SU-DHL-6 (cell line): ENCODE measurements at regions not wholly inside any gene's neighbourhood (a gene's known extent, or its start where the extent isn't known, plus 50 kb on each side); places are given as distances from the start of the nearest gene placed in this dataset.

ENCODE experiments used
- H2AFZ ChIP-seq: fragments of 200-600 bp; sonication (generic); 2 replicates; pipeline ENCODE4 v1.6.1; 2014; ENCODE audit warnings: low read depth, mild to moderate bottlenecking, moderate library complexity, mixed read lengths, antibody characterized with exemption, low read length; ENCODE audit not compliant: severe bottlenecking
- H3F3A ChIP-seq: fragments of 200-600 bp; shearing (Covaris generic); 2 replicates; pipeline ENCODE4 v1.6.0; 2016; ENCODE audit warnings: antibody characterized with exemption, mild to moderate bottlenecking; ENCODE audit not compliant: insufficient read depth
- H3K27ac ChIP-seq: fragments of 200-600 bp; sonication (generic); 2 replicates; pipeline ENCODE4 v1.5.1; 2016; ENCODE audit warnings: low read depth, mild to moderate bottlenecking, low read length, moderate library complexity, mixed read lengths
- H3K27me3 ChIP-seq: fragments of 200-600 bp; sonication (generic), shearing (Covaris generic); 2 replicates; pipeline ENCODE4 v1.6.0; 2014; ENCODE audit warnings: mild to moderate bottlenecking, low read length
- H3K36me3 ChIP-seq: fragments of 200-600 bp; sonication (generic); 2 replicates; pipeline ENCODE4 v1.6.1; 2014; ENCODE audit warnings: mild to moderate bottlenecking, low read length, mixed read lengths
- H3K4me2 ChIP-seq: fragments of 300-600, 200-600 bp; shearing (Covaris generic), sonication (generic); 2 replicates; pipeline ENCODE4 v1.6.0; 2014; ENCODE audit warnings: low read length, low read depth, mild to moderate bottlenecking; ENCODE audit not compliant: poor library complexity, severe bottlenecking
- H3K4me3 ChIP-seq: fragments of 200-600 bp; sonication (generic); 2 replicates; pipeline ENCODE4 v1.5.1; 2014; ENCODE audit warnings: antibody characterized with exemption, low read length, mild to moderate bottlenecking, mixed read lengths; ENCODE audit not compliant: insufficient read depth, poor library complexity, severe bottlenecking
- H3K79me2 ChIP-seq: fragments of 200-600 bp; sonication (generic); 2 replicates; pipeline ENCODE4 v1.6.1; 2014; ENCODE audit warnings: mild to moderate bottlenecking, low read length, moderate library complexity; ENCODE audit not compliant: insufficient read depth
- H3K9ac ChIP-seq: fragments of 200-600 bp; sonication (generic); 2 replicates; pipeline ENCODE4 v1.7.0; 2014; ENCODE audit warnings: mild to moderate bottlenecking, low read length
- H3K9me2 ChIP-seq: fragments of 200-600 bp; sonication (generic); replicated peaks from 2 replicates; pipeline ENCODE4 v1.6.1; 2014; ENCODE audit warnings: low read length; ENCODE audit not compliant: insufficient read depth
- H3K9me3 ChIP-seq: fragments of 200-600 bp; sonication (generic); 2 replicates; pipeline ENCODE4 v1.6.1; 2014; ENCODE audit warnings: low read length, mixed read lengths; ENCODE audit not compliant: insufficient read depth
- H4K20me1 ChIP-seq: fragments of 200-600 bp; sonication (generic); 2 replicates; pipeline ENCODE4 v1.6.1; 2014; ENCODE audit warnings: low read depth, mild to moderate bottlenecking, antibody characterized with exemption, low read length, moderate library complexity, mixed read lengths
- EZH2phosphoT487 ChIP-seq: fragments of 200-600 bp; sonication (generic), shearing (Covaris generic); conservative IDR thresholded peaks from 2 replicates; pipeline ENCODE4 v1.6.1; 2018; ENCODE audit warnings: mild to moderate bottlenecking, antibody characterized with exemption, low read length, moderate library complexity, mixed read lengths
- TF ChIP-seq, protein P1 (sequence below): fragments of 200-600 bp; sonication (generic); IDR thresholded peaks from one replicate; pipeline ENCODE4 v1.5.1; 2017; ENCODE audit warnings: antibody characterized with exemption, mild to moderate bottlenecking, low read length, moderate library complexity; ENCODE audit not compliant: insufficient read depth, poor library complexity, severe bottlenecking

DNA sequence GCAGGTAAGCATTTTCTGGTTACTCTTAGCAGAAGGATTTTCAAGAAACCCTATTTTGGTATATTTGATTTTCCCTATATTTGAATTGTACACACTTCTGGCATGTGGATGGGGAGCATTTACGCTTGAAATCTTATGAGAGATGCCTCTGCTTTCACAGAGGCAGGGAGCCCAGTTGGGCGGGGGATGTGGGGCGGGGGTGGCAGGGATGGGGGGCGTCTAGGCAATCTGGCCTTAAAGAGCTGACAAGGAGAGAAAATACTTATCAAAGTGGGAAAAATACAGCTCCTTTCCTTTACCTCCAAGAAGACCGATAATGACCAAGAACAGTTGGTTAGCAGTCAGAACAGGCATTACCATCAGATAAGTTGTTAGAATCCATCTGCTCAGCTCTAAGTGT lies 79.1 kb upstream of the NUDT7 start:
- Histone ChIP-seq H3K36me3 (no peaks in the 10 kb centered on the region), H3K27me3 (0 out of 2 replicates have a peak, but pooled peaks cover 2% of the 10 kb centered on the region), H3K27ac (no peak overlapping the region), H3K9ac (no peak overlapping the region), H3K9me3 (no peaks in the 10 kb centered on the region), H4K20me1 (no peaks in the 10 kb centered on the region), H3K9me2 (no peaks in the 10 kb centered on the region), H3K4me3 (no peak overlapping the region), H3K79me2 (no peaks in the 10 kb centered on the region), H3F3A (no peaks in the 10 kb centered on the region), H2AFZ (no peak overlapping the region), H3K4me2 (no peak overlapping the region)
- TF ChIP-seq, protein P1, sequence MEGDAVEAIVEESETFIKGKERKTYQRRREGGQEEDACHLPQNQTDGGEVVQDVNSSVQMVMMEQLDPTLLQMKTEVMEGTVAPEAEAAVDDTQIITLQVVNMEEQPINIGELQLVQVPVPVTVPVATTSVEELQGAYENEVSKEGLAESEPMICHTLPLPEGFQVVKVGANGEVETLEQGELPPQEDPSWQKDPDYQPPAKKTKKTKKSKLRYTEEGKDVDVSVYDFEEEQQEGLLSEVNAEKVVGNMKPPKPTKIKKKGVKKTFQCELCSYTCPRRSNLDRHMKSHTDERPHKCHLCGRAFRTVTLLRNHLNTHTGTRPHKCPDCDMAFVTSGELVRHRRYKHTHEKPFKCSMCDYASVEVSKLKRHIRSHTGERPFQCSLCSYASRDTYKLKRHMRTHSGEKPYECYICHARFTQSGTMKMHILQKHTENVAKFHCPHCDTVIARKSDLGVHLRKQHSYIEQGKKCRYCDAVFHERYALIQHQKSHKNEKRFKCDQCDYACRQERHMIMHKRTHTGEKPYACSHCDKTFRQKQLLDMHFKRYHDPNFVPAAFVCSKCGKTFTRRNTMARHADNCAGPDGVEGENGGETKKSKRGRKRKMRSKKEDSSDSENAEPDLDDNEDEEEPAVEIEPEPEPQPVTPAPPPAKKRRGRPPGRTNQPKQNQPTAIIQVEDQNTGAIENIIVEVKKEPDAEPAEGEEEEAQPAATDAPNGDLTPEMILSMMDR: no peak
- no peak for TF ChIP-seq EZH2phosphoT487

DNA sequence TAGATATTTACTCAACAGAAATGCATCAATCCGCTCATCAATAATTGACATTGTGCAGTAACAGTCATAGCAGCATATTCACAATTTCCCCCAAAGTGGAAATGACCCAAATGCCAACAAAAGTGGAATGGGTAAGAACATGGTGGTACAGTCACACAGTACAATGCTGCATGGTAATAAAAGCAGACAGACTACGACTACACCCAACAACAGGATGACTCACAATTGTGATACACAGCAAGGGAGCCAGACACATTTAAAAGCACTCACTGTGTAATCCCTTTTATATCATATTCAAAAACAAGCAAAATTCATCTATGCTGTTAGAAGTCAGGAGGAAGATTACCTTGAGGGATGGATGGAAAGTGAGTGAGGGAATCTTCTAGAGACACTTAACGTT lies 76.5 kb upstream of the NUDT7 start:
- TF ChIP-seq, protein P1: no peak
- no peak for TF ChIP-seq EZH2phosphoT487
- no peak overlapping the region for H2AFZ ChIP-seq
- H3K9me2 ChIP-seq: no peaks in the 10 kb centered on the region
- H3K27ac ChIP-seq: no peak overlapping the region
- no peak overlapping the region for H3K4me2 ChIP-seq
- H3K36me3 ChIP-seq: no peaks in the 10 kb centered on the region
- no peak overlapping the region for H3K9ac ChIP-seq
- no peak overlapping the region for H3K4me3 ChIP-seq
- no peaks in the 10 kb centered on the region for H3F3A ChIP-seq
- no peaks in the 10 kb centered on the region for H4K20me1 ChIP-seq
- H3K9me3 ChIP-seq: no peaks in the 10 kb centered on the region
- H3K79me2 ChIP-seq: no peaks in the 10 kb centered on the region
- H3K27me3 ChIP-seq: 0 out of 2 replicates have a peak, but pooled peaks cover 2% of the 10 kb centered on the region

DNA sequence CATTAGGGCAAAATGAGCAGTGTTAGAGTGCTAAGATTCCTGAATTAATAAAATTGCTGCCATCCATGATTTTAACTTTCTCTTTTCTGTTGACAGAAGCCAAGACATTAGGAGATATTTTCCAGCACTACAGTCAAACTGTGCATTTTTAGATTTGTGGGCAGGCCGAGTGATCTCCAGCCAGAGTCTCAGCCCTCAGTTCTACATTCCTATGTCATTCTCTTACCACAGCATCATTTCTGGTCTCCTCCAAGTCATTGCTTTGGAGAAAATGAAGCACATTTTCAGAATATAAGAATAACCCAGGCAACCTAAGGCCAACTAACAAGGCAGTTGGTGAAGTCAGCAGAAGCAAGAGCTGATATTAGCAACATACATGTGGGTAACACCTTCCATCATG lies 74.6 kb upstream of the NUDT7 start:
- no peak overlapping the region for H3K27ac ChIP-seq
- H3F3A ChIP-seq: no peaks in the 10 kb centered on the region
- H3K4me3 ChIP-seq: no peak overlapping the region
- 0 out of 2 replicates have a peak, but pooled peaks cover 2% of the 10 kb centered on the region for H3K27me3 ChIP-seq
- no peaks in the 10 kb centered on the region for H3K36me3 ChIP-seq
- H2AFZ ChIP-seq: no peak overlapping the region
- no peaks in the 10 kb centered on the region for H3K9me3 ChIP-seq
- no peaks in the 10 kb centered on the region for H3K79me2 ChIP-seq
- H3K4me2 ChIP-seq: no peak overlapping the region
- no peak overlapping the region for H3K9ac ChIP-seq
- no peaks in the 10 kb centered on the region for H4K20me1 ChIP-seq
- TF ChIP-seq EZH2phosphoT487: no peak
- TF ChIP-seq, protein P1: no peak
- H3K9me2 ChIP-seq: no peaks in the 10 kb centered on the region

DNA sequence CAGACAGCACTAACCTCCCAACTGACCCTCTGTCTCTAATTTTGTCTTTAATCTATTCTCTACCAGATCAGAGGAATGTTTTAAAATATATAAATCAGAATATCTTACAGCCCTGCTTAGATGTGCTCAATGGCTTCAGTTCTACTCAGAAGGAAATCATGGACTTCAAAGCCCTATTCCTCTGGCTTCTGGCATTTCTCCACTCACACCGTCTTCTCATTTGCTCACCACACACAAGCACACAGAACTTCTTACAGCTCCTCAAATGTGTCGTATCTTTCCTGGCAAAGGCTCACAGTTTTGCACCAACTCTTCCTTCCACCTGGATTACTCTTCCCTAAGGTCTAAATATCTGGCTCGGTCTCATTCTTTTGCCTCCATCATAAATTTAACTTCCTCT lies 71.6 kb upstream of the NUDT7 start:
- Histone ChIP-seq H3K36me3 (no peaks in the 10 kb centered on the region), H4K20me1 (no peaks in the 10 kb centered on the region), H3K9ac (no peak overlapping the region), H3K27ac (no peak overlapping the region), H2AFZ (no peak overlapping the region), H3K79me2 (no peaks in the 10 kb centered on the region), H3K9me3 (no peaks in the 10 kb centered on the region), H3K27me3 (0 out of 2 replicates have a peak, but pooled peaks cover 2% of the 10 kb centered on the region), H3F3A (no peaks in the 10 kb centered on the region), H3K9me2 (no peaks in the 10 kb centered on the region), H3K4me2 (no peak overlapping the region), H3K4me3 (no peak overlapping the region)
- TF ChIP-seq, protein P1: no peak
- TF ChIP-seq EZH2phosphoT487: no peak
